B cell (primary cell): ENCODE measurements at regions not wholly inside any gene's neighbourhood (a gene's known extent, or its start where the extent isn't known, plus 50 kb on each side); places are given as distances from the start of the nearest gene placed in this dataset.

Experiments
- ATAC-seq: fragments of 200-7000 bp; cut with Tn5 transposase; one replicate; pipeline ENCODE4 v1.10.0; 2021; ENCODE audit warnings: low read depth, mild to moderate bottlenecking, moderate number of reproducible peaks, moderate library complexity
- CTCF ChIA-PET: fragments of 350-600 bp; sonication (Branson Sonifier 250); formaldehyde crosslinking; loops from one replicate; lab custom pipeline; 2021; ENCODE audit warnings: antibody characterized with exemption, inconsistent platforms; lab: Charles Lee
- POLR2A ChIA-PET: fragments of 350-600 bp; sonication (Branson Sonifier 250); formaldehyde crosslinking; loops from one replicate; lab custom pipeline; 2021; ENCODE audit warnings: antibody characterized with exemption; lab: Charles Lee
- DNase-seq: peaks from one replicate; pipeline ENCODE4 v3.0.0; 2013
- H2AFZ ChIP-seq: 2 replicates; pipeline ENCODE4 v1.6.1; 2012; ENCODE audit warnings: mild to moderate bottlenecking, low read depth, low read length; ENCODE audit not compliant: insufficient read depth, poor library complexity, severe bottlenecking
- H3K27ac ChIP-seq, 2 donors: 1 replicate in 1 of 2; 2 replicates in 1 of 2; pipeline ENCODE4 v1.5.1; 2012 to 2013; ENCODE audit warnings: low read length in 2 of 2, mild to moderate bottlenecking in 2 of 2, moderate library complexity in 1 of 2
- H3K27me3 ChIP-seq, 4 experiments: fragments of 200-600 bp in 1 of 4; sonication (generic) in 1 of 4; replicated peaks in 1 of 4; 1 replicate in 2 of 4; 2 replicates in 2 of 4; pipeline versions ENCODE4 v1.6.1 to v1.7.0; 2013 to 2016; ENCODE audit warnings: low read length in 3 of 4, mild to moderate bottlenecking in 2 of 4, mixed read lengths in 1 of 4, moderate library complexity in 1 of 4; ENCODE audit not compliant: insufficient read depth in 4 of 4, control insufficient read depth in 3 of 4; ENCODE audit errors: control extremely low read depth in 1 of 4
- H3K36me3 ChIP-seq, 2 experiments: replicated peaks in 1 of 2; 1 replicate in 1 of 2; 2 replicates in 1 of 2; pipeline versions ENCODE4 v1.6.1 to v1.7.1; 2013; ENCODE audit warnings: low read length in 1 of 2; ENCODE audit not compliant: insufficient read depth in 2 of 2, control insufficient read depth in 1 of 2; ENCODE audit errors: control extremely low read depth in 1 of 2, extremely low read depth in 1 of 2
- H3K4me1 ChIP-seq, 2 donors: fragments of 200-600 bp in 1 of 2; sonication (generic) in 1 of 2; 1 replicate in 1 of 2; 2 replicates in 1 of 2; pipeline versions ENCODE4 v1.5.1 to v1.6.1; 2013 to 2017; ENCODE audit warnings: low read length in 2 of 2; ENCODE audit not compliant: control insufficient read depth in 2 of 2, insufficient read depth in 2 of 2
- H3K4me2 ChIP-seq: replicated peaks from 2 replicates; pipeline ENCODE3; 2012; ENCODE audit warnings: mild to moderate bottlenecking, low read depth, low read length; ENCODE audit not compliant: poor library complexity, severe bottlenecking
- H3K4me3 ChIP-seq, 5 experiments: fragments of 200-600 bp in 1 of 5; sonication (generic) in 1 of 5; 1 replicate in 3 of 5; 2 replicates in 2 of 5; pipeline versions ENCODE4 v1.5.1 to v1.7.0; 2011 to 2016; ENCODE audit warnings: low read length in 4 of 5, mild to moderate bottlenecking in 4 of 5, low read depth in 2 of 5, control low read depth in 1 of 5, moderate library complexity in 1 of 5; ENCODE audit not compliant: insufficient read depth in 1 of 5; ENCODE audit errors: control extremely low read depth in 1 of 5, extremely low read depth in 1 of 5
- H3K79me2 ChIP-seq: fragments of 200-600 bp; sonication (generic); one replicate; pipeline ENCODE4 v1.6.0; 2016; ENCODE audit warnings: low read length; ENCODE audit not compliant: control insufficient read depth, insufficient read depth
- H3K9ac ChIP-seq: fragments of 200-600 bp; sonication (generic); 2 replicates; pipeline ENCODE4 v1.6.1; 2017; ENCODE audit warnings: mild to moderate bottlenecking, low read length, moderate library complexity
- H3K9me3 ChIP-seq, 3 donors: one replicate each; pipeline versions ENCODE4 v1.6.1 to v1.7.1; 2013; ENCODE audit warnings: low read length in 2 of 3; ENCODE audit not compliant: control insufficient read depth in 2 of 3, insufficient read depth in 1 of 3; ENCODE audit errors: control extremely low read depth in 1 of 3
- H4K20me1 ChIP-seq: 2 replicates; pipeline ENCODE4 v1.6.0; 2012; ENCODE audit warnings: mild to moderate bottlenecking, low read length; ENCODE audit not compliant: insufficient read depth, control insufficient read depth, poor library complexity, severe bottlenecking
- H3K27ac Mint-ChIP-seq: one replicate; pipeline ENCODE4 v1.8.0; 2021; ENCODE audit warnings: mixed read lengths
- H3K27me3 Mint-ChIP-seq: one replicate; pipeline ENCODE4 v1.8.0; 2021; ENCODE audit warnings: mixed read lengths
- H3K4me1 Mint-ChIP-seq: one replicate; pipeline ENCODE4 v1.8.0; 2021; ENCODE audit warnings: mixed read lengths
- H3K4me3 Mint-ChIP-seq: one replicate; pipeline ENCODE4 v1.8.0; 2021; ENCODE audit warnings: mixed read lengths
- H3K9me3 Mint-ChIP-seq: one replicate; pipeline ENCODE4 v1.8.0; 2022; ENCODE audit warnings: mixed read lengths; ENCODE audit not compliant: insufficient read depth
- CTCF ChIP-seq: fragments of 200-600 bp; IDR thresholded peaks from one replicate; pipeline ENCODE4 v1.8.0; 2022; ENCODE audit warnings: antibody characterized with exemption, mild to moderate bottlenecking
- EZH2 ChIP-seq: IDR thresholded peaks from 2 replicates; pipeline ENCODE4 v1.6.1; 2012; ENCODE audit warnings: borderline replicate concordance, low read depth, mild to moderate bottlenecking, moderate library complexity, low read length; ENCODE audit not compliant: insufficient read depth, poor library complexity, severe bottlenecking
- WGBS: methylation state at CpG from one replicate; pipeline ENCODE4 v1.1.5; 2013; ENCODE audit warnings: missing lambda C conversion rate; ENCODE audit not compliant: insufficient coverage; 5-methylcytosine and 5-hydroxymethylcytosine counted together
- intact Hi-C: fragments of 100-400 bp; cut with micrococcal nuclease; formaldehyde crosslinking; loops from one replicate; pipeline ENCODE4 v1.10.0; 2022

- CTCF ChIA-PET = no interaction called here
- intact Hi-C loops = no loop called here
- H3K4me1 Mint-ChIP-seq = peaks cover 19% of the 10 kb centered on the region
These were observed 80.6 kb downstream of the NIBAN1 start for GRCh38 chr1:184893695-184894094.

GRCh38 chr1:184892116-184892515, 82.2 kb downstream of the NIBAN1 start:
- H3K4me3 Mint-ChIP-seq = no peak overlapping the region

More at GRCh38 chr1:184893695-184894094, 80.6 kb downstream of the NIBAN1 start:
- no peak overlapping the region for H3K4me3 ChIP-seq
- no peak overlapping the region for H3K9ac ChIP-seq
- H3K9me3 ChIP-seq = no peaks in the 10 kb centered on the region
- no peak overlapping the region for H3K4me3 Mint-ChIP-seq
- no peak overlapping the region for H2AFZ ChIP-seq
- WGBS = no CpG with 5 or more reads among the region's 2 CpGs
- no peaks in the 10 kb centered on the region for H3K27me3 ChIP-seq
- no peaks in the 10 kb centered on the region for H4K20me1 ChIP-seq
- H3K79me2 ChIP-seq = no peaks in the 10 kb centered on the region
- POLR2A ChIA-PET = interaction anchor here (0.5 kb wide), 1 partner anchor 116 kb away, joined by 6 read pairs; no protein-coding TSS in a partner anchor
- no peaks in the 10 kb centered on the region for H3K9me3 Mint-ChIP-seq
- ATAC-seq (no peak), DNase-seq (no peak)
- H3K27ac Mint-ChIP-seq = no peak overlapping the region
- TF ChIP-seq CTCF (no peak), EZH2 (no peak)
- H3K4me2 ChIP-seq = no peak overlapping the region
- peaks cover 0 to 3% of the 10 kb centered on the region in 2 donors for H3K4me1 ChIP-seq
- H3K27ac ChIP-seq = no peak overlapping the region
- no peaks in the 10 kb centered on the region for H3K36me3 ChIP-seq
- no peaks in the 10 kb centered on the region for H3K27me3 Mint-ChIP-seq

More at GRCh38 chr1:184892116-184892515, 82.2 kb downstream of the NIBAN1 start:
- Histone ChIP-seq H3K27me3 (no peaks in the 10 kb centered on the region), H4K20me1 (no peaks in the 10 kb centered on the region), H3K4me1 (peaks cover 0 to 3% of the 10 kb centered on the region in 2 donors), H3K36me3 (no peaks in the 10 kb centered on the region), H3K4me3 (no peak overlapping the region), H3K4me2 (no peak overlapping the region), H3K9ac (no peak overlapping the region), H3K79me2 (no peaks in the 10 kb centered on the region), H2AFZ (peak overlapping the region; percentile 37), H3K9me3 (no peaks in the 10 kb centered on the region), H3K27ac (no peak overlapping the region)
- POLR2A ChIA-PET = no interaction called here
- intact Hi-C loops = no loop called here
- DNase-seq (no peak), ATAC-seq (no peak)
- peaks cover 19% of the 10 kb centered on the region for H3K4me1 Mint-ChIP-seq
- H3K27me3 Mint-ChIP-seq = no peaks in the 10 kb centered on the region
- CTCF ChIA-PET = interaction anchor here (0.7 to 1.2 kb wide), 2 partner anchors 37 to 52 kb away, joined by 3 to 4 read pairs; no protein-coding TSS in a partner anchor
- no peaks in the 10 kb centered on the region for H3K9me3 Mint-ChIP-seq
- no peak overlapping the region for H3K27ac Mint-ChIP-seq
- no peak for TF ChIP-seq CTCF
- TF ChIP-seq EZH2 = no peak
- no CpG with 5 or more reads among the region's 4 CpGs for WGBS
